GM12873 (cell line): ENCODE measurements at regions not wholly inside any gene's neighbourhood (a gene's known extent, or its start where the extent isn't known, plus 50 kb on each side); places are given as distances from the start of the nearest gene placed in this dataset.

Experiments
- CTCF ChIP-seq: IDR thresholded peaks from 2 replicates; pipeline ENCODE4 v1.5.1; 2012; ENCODE audit warnings: low read depth, mild to moderate bottlenecking, moderate library complexity, low read length, control low read depth; ENCODE audit not compliant: insufficient read depth; ENCODE audit errors: missing control alignments

GRCh38 chrX:2572740-2573139, 72.0 kb upstream of the DHRSX start:
- no peak for TF ChIP-seq CTCF

- TF ChIP-seq CTCF: no peak
Measured at GRCh38 chrX:2568125-2568524, 67.3 kb upstream of the DHRSX start.

- no peak for TF ChIP-seq CTCF
Measured at GRCh38 chrX:2566055-2566454, 65.3 kb upstream of the DHRSX start.

GRCh38 chrX:2561456-2561855, 60.7 kb upstream of the DHRSX start:
- no peak for TF ChIP-seq CTCF

GRCh38 chrX:2559124-2559523, 58.3 kb upstream of the DHRSX start:
- no peak for TF ChIP-seq CTCF

- TF ChIP-seq CTCF: no peak
Measured at GRCh38 chrX:2554891-2555290, 54.1 kb upstream of the DHRSX start.

- no peak for TF ChIP-seq CTCF
Measured at GRCh38 chrX:2552621-2553201, 51.9 kb upstream of the DHRSX start.
